SK-N-SH treated with all-trans-retinoic acid at 6 μM for 48 hours (cell line): ENCODE measurements at regions not wholly inside any gene's neighbourhood (a gene's known extent, or its start where the extent isn't known, plus 50 kb on each side); places are given as distances from the start of the nearest gene placed in this dataset.

ENCODE experiments used
- ATAC-seq: fragments of 200-7000 bp; cut with Tn5 transposase; 3 replicates; pipeline ENCODE4 v1.9.1; 2020; ENCODE audit warnings: mild to moderate bottlenecking, moderate library complexity
- ARNTL ChIP-seq: fragments of 450-650 bp; formaldehyde crosslinking; IDR thresholded peaks from 2 replicates; pipeline ENCODE4 v1.5.0; 2020; ENCODE audit warnings: low read depth, mild to moderate bottlenecking, moderate library complexity, borderline replicate concordance
- CREB5 ChIP-seq: fragments of 250-450 bp; sonication (Bioruptor Pico); IDR thresholded peaks from 2 replicates; pipeline ENCODE4 v1.5.1; 2020; ENCODE audit warnings: low read depth, mild to moderate bottlenecking, moderate library complexity
- CSDC2 ChIP-seq: fragments of 250-450 bp; sonication (Bioruptor Pico); IDR thresholded peaks from 2 replicates; pipeline ENCODE4 v1.5.0; 2020; ENCODE audit warnings: mild to moderate bottlenecking, moderate library complexity
- CSRNP3 ChIP-seq: fragments of 250-450 bp; sonication (Bioruptor Pico); IDR thresholded peaks from 2 replicates; pipeline ENCODE4 v1.5.1; 2021; ENCODE audit warnings: mild to moderate bottlenecking, moderate library complexity
- ESRRG ChIP-seq: fragments of 250-450 bp; sonication (Bioruptor Pico); IDR thresholded peaks from 2 replicates; pipeline ENCODE4 v1.6.1; 2021; ENCODE audit warnings: mild to moderate bottlenecking
- GLIS3 ChIP-seq: fragments of 250-450 bp; sonication (Bioruptor Pico); IDR thresholded peaks from 2 replicates; pipeline ENCODE4 v1.5.0; 2020; ENCODE audit warnings: mild to moderate bottlenecking, moderate library complexity
- ISL1 ChIP-seq: fragments of 250-450 bp; sonication (Bioruptor Pico); IDR thresholded peaks from 2 replicates; pipeline ENCODE4 v2.1.2; 2022; ENCODE audit warnings: mild to moderate bottlenecking, moderate library complexity
- OSR1 ChIP-seq: fragments of 250-450 bp; sonication (Bioruptor Pico); IDR thresholded peaks from 2 replicates; pipeline ENCODE4 v1.8.0; 2022; ENCODE audit warnings: moderate library complexity, mild to moderate bottlenecking, inconsistent platforms
- PATZ1 ChIP-seq: fragments of 250-450 bp; sonication (Bioruptor Pico); IDR thresholded peaks from 2 replicates; pipeline ENCODE4 v1.8.0; 2020; ENCODE audit warnings: mild to moderate bottlenecking, moderate library complexity, borderline replicate concordance
- PPARA ChIP-seq: fragments of 250-450 bp; sonication (Bioruptor Pico); IDR thresholded peaks from 2 replicates; pipeline ENCODE4 v1.5.0; 2020; ENCODE audit warnings: mild to moderate bottlenecking, borderline replicate concordance
- TCF4 ChIP-seq: fragments of 250-450 bp; sonication (Bioruptor Pico); IDR thresholded peaks from 2 replicates; pipeline ENCODE4 v1.8.0; 2021; ENCODE audit warnings: mild to moderate bottlenecking, moderate library complexity, borderline replicate concordance
- TOX ChIP-seq: fragments of 250-450 bp; sonication (Bioruptor Pico); IDR thresholded peaks from 2 replicates; pipeline ENCODE4 v1.8.0; 2021; ENCODE audit warnings: mild to moderate bottlenecking, moderate library complexity, borderline replicate concordance
- ZC3H10 ChIP-seq: fragments of 250-450 bp; sonication (Bioruptor Pico); IDR thresholded peaks from 2 replicates; pipeline ENCODE4 v1.5.1; 2021; ENCODE audit warnings: mild to moderate bottlenecking, moderate library complexity
- ZFP3 ChIP-seq: fragments of 250-450 bp; sonication (Bioruptor Pico); IDR thresholded peaks from 2 replicates; pipeline ENCODE4 v1.5.0; 2020; ENCODE audit warnings: mild to moderate bottlenecking, moderate library complexity
- ZFP30 ChIP-seq: fragments of 450-650 bp; formaldehyde crosslinking; IDR thresholded peaks from 2 replicates; pipeline ENCODE4 v1.5.0; 2022; ENCODE audit warnings: mild to moderate bottlenecking, moderate library complexity
- ZNF565 ChIP-seq: fragments of 450-650 bp; formaldehyde crosslinking; conservative IDR thresholded peaks from 2 replicates; pipeline ENCODE4 v1.5.0; 2020; ENCODE audit warnings: low read depth, mild to moderate bottlenecking, moderate library complexity
- TF ChIP-seq, protein P1 (sequence below): fragments of 250-450 bp; sonication (Bioruptor Pico); IDR thresholded peaks from 2 replicates; pipeline ENCODE4 v1.8.0; 2021; ENCODE audit warnings: low read depth, mild to moderate bottlenecking, moderate library complexity, borderline replicate concordance
- TF ChIP-seq, protein P2 (sequence below): fragments of 250-450 bp; sonication (Bioruptor Pico); IDR thresholded peaks from 2 replicates; pipeline ENCODE4 v1.5.0; 2020; ENCODE audit warnings: mild to moderate bottlenecking, moderate library complexity

- no peak for ATAC-seq
- TF ChIP-seq CSDC2 (CRISPR knock-in tag) (no peak), TOX (CRISPR knock-in tag) (no peak), GLIS3 (CRISPR knock-in tag) (no peak), PATZ1 (CRISPR knock-in tag) (no peak), CREB5 (CRISPR knock-in tag) (no peak), ZFP3 (CRISPR knock-in tag) (no peak), ESRRG (CRISPR knock-in tag) (no peak), PPARA (no peak), ZC3H10 (CRISPR knock-in tag) (no peak), ZNF565 (CRISPR knock-in tag) (no peak), ISL1 (CRISPR knock-in tag) (no peak), ZFP30 (no peak)
- TF ChIP-seq, protein P1, sequence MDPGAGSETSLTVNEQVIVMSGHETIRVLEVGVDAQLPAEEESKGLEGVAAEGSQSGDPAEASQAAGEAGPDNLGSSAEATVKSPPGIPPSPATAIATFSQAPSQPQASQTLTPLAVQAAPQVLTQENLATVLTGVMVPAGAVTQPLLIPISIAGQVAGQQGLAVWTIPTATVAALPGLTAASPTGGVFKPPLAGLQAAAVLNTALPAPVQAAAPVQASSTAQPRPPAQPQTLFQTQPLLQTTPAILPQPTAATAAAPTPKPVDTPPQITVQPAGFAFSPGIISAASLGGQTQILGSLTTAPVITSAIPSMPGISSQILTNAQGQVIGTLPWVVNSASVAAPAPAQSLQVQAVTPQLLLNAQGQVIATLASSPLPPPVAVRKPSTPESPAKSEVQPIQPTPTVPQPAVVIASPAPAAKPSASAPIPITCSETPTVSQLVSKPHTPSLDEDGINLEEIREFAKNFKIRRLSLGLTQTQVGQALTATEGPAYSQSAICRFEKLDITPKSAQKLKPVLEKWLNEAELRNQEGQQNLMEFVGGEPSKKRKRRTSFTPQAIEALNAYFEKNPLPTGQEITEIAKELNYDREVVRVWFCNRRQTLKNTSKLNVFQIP (CRISPR knock-in tag): no peak
- TF ChIP-seq, protein P2, sequence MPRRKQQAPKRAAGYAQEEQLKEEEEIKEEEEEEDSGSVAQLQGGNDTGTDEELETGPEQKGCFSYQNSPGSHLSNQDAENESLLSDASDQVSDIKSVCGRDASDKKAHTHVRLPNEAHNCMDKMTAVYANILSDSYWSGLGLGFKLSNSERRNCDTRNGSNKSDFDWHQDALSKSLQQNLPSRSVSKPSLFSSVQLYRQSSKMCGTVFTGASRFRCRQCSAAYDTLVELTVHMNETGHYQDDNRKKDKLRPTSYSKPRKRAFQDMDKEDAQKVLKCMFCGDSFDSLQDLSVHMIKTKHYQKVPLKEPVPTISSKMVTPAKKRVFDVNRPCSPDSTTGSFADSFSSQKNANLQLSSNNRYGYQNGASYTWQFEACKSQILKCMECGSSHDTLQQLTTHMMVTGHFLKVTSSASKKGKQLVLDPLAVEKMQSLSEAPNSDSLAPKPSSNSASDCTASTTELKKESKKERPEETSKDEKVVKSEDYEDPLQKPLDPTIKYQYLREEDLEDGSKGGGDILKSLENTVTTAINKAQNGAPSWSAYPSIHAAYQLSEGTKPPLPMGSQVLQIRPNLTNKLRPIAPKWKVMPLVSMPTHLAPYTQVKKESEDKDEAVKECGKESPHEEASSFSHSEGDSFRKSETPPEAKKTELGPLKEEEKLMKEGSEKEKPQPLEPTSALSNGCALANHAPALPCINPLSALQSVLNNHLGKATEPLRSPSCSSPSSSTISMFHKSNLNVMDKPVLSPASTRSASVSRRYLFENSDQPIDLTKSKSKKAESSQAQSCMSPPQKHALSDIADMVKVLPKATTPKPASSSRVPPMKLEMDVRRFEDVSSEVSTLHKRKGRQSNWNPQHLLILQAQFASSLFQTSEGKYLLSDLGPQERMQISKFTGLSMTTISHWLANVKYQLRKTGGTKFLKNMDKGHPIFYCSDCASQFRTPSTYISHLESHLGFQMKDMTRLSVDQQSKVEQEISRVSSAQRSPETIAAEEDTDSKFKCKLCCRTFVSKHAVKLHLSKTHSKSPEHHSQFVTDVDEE (CRISPR knock-in tag): no peak
These were observed 198.4 kb downstream of the GLUD2 start for GRCh38 chrX:121245763-121246162.

GRCh38 chrX:121254336-121254735 lies 206.9 kb downstream of the GLUD2 start:
- peak; percentile 48; the same call in 2 of the 3 replicates for ATAC-seq
- TF ChIP-seq OSR1 (CRISPR knock-in tag) (no peak), ARNTL (no peak), ZFP3 (CRISPR knock-in tag) (no peak), CSDC2 (CRISPR knock-in tag) (no peak), CSRNP3 (no peak), CREB5 (CRISPR knock-in tag) (no peak), ESRRG (CRISPR knock-in tag) (no peak), TCF4 (CRISPR knock-in tag) (no peak), PATZ1 (CRISPR knock-in tag) (no peak), PPARA (no peak), GLIS3 (CRISPR knock-in tag) (no peak)
- TF ChIP-seq, protein P2 (CRISPR knock-in tag): no peak
